Heart right ventricle (tissue), 16 donors: ENCODE measurements at regions not wholly inside any gene's neighbourhood (a gene's known extent, or its start where the extent isn't known, plus 50 kb on each side); places are given as distances from the start of the nearest gene placed in this dataset.

Experiments
- ATAC-seq, 8 donors: fragments of 200-7000 bp; cut with Tn5 transposase; one replicate each; pipeline ENCODE4 v1.9.1; 2020; ENCODE audit warnings: mild to moderate bottlenecking in 8 of 8, moderate library complexity in 8 of 8, moderate number of reproducible peaks in 1 of 8
- DNase-seq, 2 donors: peaks; one replicate each; pipeline ENCODE4 v3.0.0-alpha.2; 2020
- H3K27ac ChIP-seq, 10 donors: fragments of 200-600 bp; sonication (generic) in 2 of 10; one replicate each; pipeline versions ENCODE4 v1.5.0 to v1.8.0; 2020 to 2022; ENCODE audit warnings: mild to moderate bottlenecking in 3 of 10
- H3K27me3 ChIP-seq, 7 donors: fragments of 200-600 bp; one replicate each; pipeline ENCODE4 v1.8.0; 2021 to 2022; ENCODE audit warnings: mild to moderate bottlenecking in 2 of 7
- H3K36me3 ChIP-seq, 9 donors: fragments of 200-600 bp; sonication (generic) in 1 of 9; one replicate each; pipeline versions ENCODE4 v1.5.0 to v1.8.0; 2020 to 2022; ENCODE audit warnings: mild to moderate bottlenecking in 2 of 9
- H3K4me1 ChIP-seq, 9 donors: fragments of 200-600 bp; sonication (generic) in 1 of 9; one replicate each; pipeline versions ENCODE4 v1.5.0 to v1.8.0; 2020 to 2022; ENCODE audit warnings: mild to moderate bottlenecking in 4 of 9
- H3K4me3 ChIP-seq, 10 donors: fragments of 200-600 bp; sonication (generic) in 2 of 10; one replicate each; pipeline versions ENCODE4 v1.5.0 to v1.8.0; 2020 to 2022; ENCODE audit warnings: mild to moderate bottlenecking in 7 of 10, moderate library complexity in 2 of 10
- H3K9me3 ChIP-seq, 11 donors: fragments of 200-600 bp in 10 of 11; sonication (generic) in 2 of 11; one replicate each; pipeline versions ENCODE4 v1.5.0 to v1.8.0; 2013 to 2022; ENCODE audit warnings: mild to moderate bottlenecking in 2 of 11, control low read depth in 1 of 11, moderate library complexity in 1 of 11
- WGBS, 2 donors: extraction: QIAGEN DNeasy Blood & Tissue Kit; methylation state at CpG; one replicate each; pipeline ENCODE4 v1.1.7; 2013; ENCODE audit warnings: inconsistent platforms in 1 of 2; 5-methylcytosine and 5-hydroxymethylcytosine counted together
- intact Hi-C, 10 donors: fragments of 100-400 bp; cut with DNase I; formaldehyde crosslinking; loops; one replicate each; pipeline versions ENCODE4 v1.11.1 to v1.14.2; 2022
- TF ChIP-seq, protein P1 (sequence below), 9 donors: fragments of 200-600 bp; sonication (generic) in 2 of 9; IDR thresholded peaks; one replicate each; pipeline versions ENCODE4 v1.5.0 to v1.8.0; 2021 to 2022; ENCODE audit warnings: antibody characterized with exemption in 9 of 9, mild to moderate bottlenecking in 5 of 9, moderate library complexity in 1 of 9
- donor health status: Arrhythmogenic right ventricular cardiomyopathy.
- donor health status: ischemic (EF 13 %, LVEDD 7.1; RV severe dilation, severe dysfunction).
- donor health status: healthy with polysubstance abuse.
- donor health status: DM: no; HTN: yes; CAD: no.
- donor health status: DM: no; HTN: no; CAD: no.
- donor health status: ischemic (EF 25% LVEDD 6.9; RV normal size, moderate dysfunction).
- donor health status: ischemic (EF 25% LVEDD 5.7; RV mildly dilated, moderate dysfunction).
- donor health status: healthy.
- donor health status: DM: yes; HTN: yes; CAD: no.
- donor health status: Ischemic cardiomyopathy.
- donor health status: ischemic (EF 35%, LVEDD 5.7; RV mildly dilated, moderate dysfunction).
- donor health status: nonischemic (EF 11% LVEDD 7.7; RV severe dilation, severe dysfunction).
- donor health status: DM: yes; HTN: yes; CAD: no.
- donor health status: PGD.
- donor health status: ischemic (EF 29% LVEDD 5.4; RV normal size, mild dysfunction).
- donor health status: nonischemic (EF 23%, LVEDD 6.1; RV moderate dilation, normal function).

DNA sequence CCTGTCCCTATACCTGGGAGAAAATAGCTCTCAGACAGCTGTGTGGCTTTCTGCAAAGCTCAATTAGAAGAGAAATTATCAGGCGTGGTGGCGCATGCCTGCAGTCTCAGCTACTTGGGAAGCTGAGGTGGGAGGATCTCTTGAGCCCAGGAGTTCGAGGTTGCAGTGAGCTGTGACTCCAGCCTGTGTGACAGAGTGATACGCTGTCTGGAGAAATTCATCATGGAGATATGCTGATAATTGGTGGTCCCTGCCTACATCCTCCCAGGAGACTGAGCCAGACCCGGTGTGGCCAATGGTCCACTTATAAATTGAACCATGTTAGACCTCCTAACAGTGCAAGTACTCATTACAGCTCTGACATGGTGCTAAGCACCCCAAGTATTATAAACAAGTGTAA, 58.7 kb upstream of the ZNF599 start:
- peaks cover 0 to 10% (median 5%) of the 10 kb centered on the region in 9 donors for H3K4me1 ChIP-seq
- WGBS, 2 donors: 85 to 86% methylated on average over 5 of the region's 5 CpGs
- intact Hi-C loops: no loop called here
- TF ChIP-seq, protein P1, sequence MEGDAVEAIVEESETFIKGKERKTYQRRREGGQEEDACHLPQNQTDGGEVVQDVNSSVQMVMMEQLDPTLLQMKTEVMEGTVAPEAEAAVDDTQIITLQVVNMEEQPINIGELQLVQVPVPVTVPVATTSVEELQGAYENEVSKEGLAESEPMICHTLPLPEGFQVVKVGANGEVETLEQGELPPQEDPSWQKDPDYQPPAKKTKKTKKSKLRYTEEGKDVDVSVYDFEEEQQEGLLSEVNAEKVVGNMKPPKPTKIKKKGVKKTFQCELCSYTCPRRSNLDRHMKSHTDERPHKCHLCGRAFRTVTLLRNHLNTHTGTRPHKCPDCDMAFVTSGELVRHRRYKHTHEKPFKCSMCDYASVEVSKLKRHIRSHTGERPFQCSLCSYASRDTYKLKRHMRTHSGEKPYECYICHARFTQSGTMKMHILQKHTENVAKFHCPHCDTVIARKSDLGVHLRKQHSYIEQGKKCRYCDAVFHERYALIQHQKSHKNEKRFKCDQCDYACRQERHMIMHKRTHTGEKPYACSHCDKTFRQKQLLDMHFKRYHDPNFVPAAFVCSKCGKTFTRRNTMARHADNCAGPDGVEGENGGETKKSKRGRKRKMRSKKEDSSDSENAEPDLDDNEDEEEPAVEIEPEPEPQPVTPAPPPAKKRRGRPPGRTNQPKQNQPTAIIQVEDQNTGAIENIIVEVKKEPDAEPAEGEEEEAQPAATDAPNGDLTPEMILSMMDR (IDR thresholded peaks at IDR 0.05): no peak
- H3K9me3 ChIP-seq: no peaks in the 10 kb centered on the region
- ATAC-seq (no peak), DNase-seq (no peak)
- no peaks in the 10 kb centered on the region for H3K36me3 ChIP-seq
- H3K27ac ChIP-seq: no peak overlapping the region
- H3K27me3 ChIP-seq: no peaks in the 10 kb centered on the region
- H3K4me3 ChIP-seq: no peak overlapping the region

DNA sequence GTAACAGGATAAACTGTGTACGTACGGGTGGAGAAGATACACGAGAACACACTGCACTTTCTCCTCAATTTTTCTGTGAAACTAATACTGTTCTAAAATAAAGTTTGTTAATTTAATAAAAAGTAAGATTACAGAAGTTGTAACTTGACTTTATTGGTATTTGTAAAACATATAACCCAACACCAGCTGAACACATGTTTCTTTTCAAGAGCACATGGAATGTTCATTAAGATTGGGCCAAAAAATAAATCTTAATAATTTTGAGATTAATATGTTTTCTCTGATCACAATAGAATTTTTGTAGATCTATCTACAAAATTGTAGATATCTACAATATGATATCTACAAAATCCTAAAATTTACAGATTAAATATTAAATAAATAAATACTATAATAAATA, 55.1 kb upstream of the ZNF599 start:
- intact Hi-C loops: no loop called here
- WGBS, 2 donors: 89 to 96% methylated on average over 3 of the region's 3 CpGs
- no peak for DNase-seq

DNA sequence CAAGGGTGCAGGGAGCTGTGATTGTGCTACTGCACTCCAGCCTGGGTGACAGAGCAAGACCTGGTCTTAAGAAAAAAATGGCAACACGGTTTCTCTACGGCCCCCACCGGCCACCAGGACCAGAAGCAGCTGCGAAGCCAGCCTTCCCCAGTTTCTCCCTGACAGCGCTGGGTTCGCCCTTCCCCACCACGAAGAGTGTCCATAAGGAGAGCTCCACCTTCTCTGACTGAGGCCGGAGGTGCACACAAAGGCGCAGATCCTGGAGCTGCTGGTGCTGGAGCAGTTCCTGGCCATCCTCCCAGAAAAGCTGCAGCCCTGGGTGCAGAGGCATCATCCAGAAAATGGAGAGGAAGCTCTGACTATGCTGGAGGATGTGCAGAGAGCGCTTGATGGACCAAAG, 52.2 kb upstream of the ZNF599 start:
- WGBS, 2 donors: 79 to 90% methylated on average over 10 of the region's 10 CpGs
- Histone ChIP-seq H3K4me1 (no peaks in the 10 kb centered on the region), H3K36me3 (no peaks in the 10 kb centered on the region), H3K4me3 (no peak overlapping the region), H3K27ac (no peak overlapping the region), H3K9me3 (peaks cover 0 to 11% (median 0%) of the 10 kb centered on the region in 11 donors), H3K27me3 (no peaks in the 10 kb centered on the region)
- TF ChIP-seq, protein P1 (IDR thresholded peaks at IDR 0.05): no peak
- no peak for ATAC-seq
- intact Hi-C loops: no loop called here
- no peak for DNase-seq

More for the DNA sequence above, 55.1 kb upstream of the ZNF599 start:
- ATAC-seq: no peak
- Histone ChIP-seq H3K4me1 (no peaks in the 10 kb centered on the region), H3K27me3 (no peaks in the 10 kb centered on the region), H3K9me3 (no peaks in the 10 kb centered on the region), H3K4me3 (no peak overlapping the region), H3K36me3 (no peaks in the 10 kb centered on the region), H3K27ac (no peak overlapping the region)
- TF ChIP-seq, protein P1 (IDR thresholded peaks at IDR 0.05): no peak

DNA sequence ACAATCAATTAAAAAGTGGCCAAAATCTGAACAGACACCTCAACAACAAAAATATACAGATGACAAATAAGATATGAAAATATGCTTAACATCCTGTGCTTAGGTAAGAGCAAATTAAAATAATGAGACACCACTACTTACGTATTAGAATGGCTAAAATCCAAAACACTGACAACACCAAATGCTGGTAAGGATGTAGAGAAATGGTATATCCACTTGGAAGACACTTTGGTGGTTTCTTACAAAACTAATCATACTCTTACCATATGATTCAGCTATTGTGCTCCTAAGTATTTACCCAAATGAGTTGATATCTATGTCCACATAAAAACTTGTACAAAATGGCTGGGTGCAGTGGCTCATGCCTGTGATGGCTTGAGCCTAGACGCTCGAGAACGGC, 51.7 kb upstream of the ZNF599 start:
- no peaks in the 10 kb centered on the region for H3K27me3 ChIP-seq
- DNase-seq (no peak), ATAC-seq (no peak)
- intact Hi-C loops: no loop called here
- no peaks in the 10 kb centered on the region for H3K4me1 ChIP-seq
- TF ChIP-seq, protein P1 (IDR thresholded peaks at IDR 0.05): no peak
- no peaks in the 10 kb centered on the region for H3K36me3 ChIP-seq
- H3K4me3 ChIP-seq: no peak overlapping the region
- H3K9me3 ChIP-seq: peaks cover 0 to 11% (median 0%) of the 10 kb centered on the region in 11 donors
- 84 to 97% methylated on average over 4 of the region's 4 CpGs for WGBS, 2 donors
- no peak overlapping the region for H3K27ac ChIP-seq
